OCI-LY3 (cell line): ENCODE measurements at regions not wholly inside any gene's neighbourhood (a gene's known extent, or its start where the extent isn't known, plus 50 kb on each side); places are given as distances from the start of the nearest gene placed in this dataset.

Source experiments
- H2AFZ ChIP-seq: fragments of 200-600, 300-600 bp; shearing (Covaris generic); 2 replicates; pipeline ENCODE4 v1.6.0; 2014; ENCODE audit warnings: antibody characterized with exemption, low read depth, low read length
- H3K27ac ChIP-seq: fragments of 200-600, 300-600 bp; sonication (generic); 2 replicates; pipeline ENCODE4 v1.5.1; 2014; ENCODE audit warnings: mild to moderate bottlenecking, low read length, moderate library complexity, mixed read lengths
- H3K27me3 ChIP-seq: fragments of 200-600, 300-600 bp; sonication (generic); 2 replicates; pipeline ENCODE4 v1.6.1; 2014; ENCODE audit warnings: low read depth, low read length, mixed read lengths
- H3K36me3 ChIP-seq: fragments of 200-600, 300-600 bp; sonication (generic); replicated peaks from 2 replicates; pipeline ENCODE3; 2014; ENCODE audit warnings: low read depth, low read length, mixed read lengths
- H3K4me1 ChIP-seq: fragments of 300-600, 200-600 bp; sonication (generic); 2 replicates; pipeline ENCODE4 v1.6.1; 2014; ENCODE audit warnings: low read length, mixed read lengths
- H3K4me2 ChIP-seq: fragments of 200-600, 300-600 bp; sonication (generic); 2 replicates; pipeline ENCODE4 v1.6.1; 2014; ENCODE audit warnings: low read length, mixed read lengths
- H3K4me3 ChIP-seq: fragments of 300-600, 200-600 bp; sonication (generic); 2 replicates; pipeline ENCODE4 v1.5.1; 2014; ENCODE audit warnings: antibody characterized with exemption, mild to moderate bottlenecking, low read length, moderate library complexity
- H3K79me2 ChIP-seq: fragments of 300-600, 200-600 bp; shearing (Covaris generic); 2 replicates; pipeline ENCODE4 v1.6.1; 2014; ENCODE audit warnings: mild to moderate bottlenecking, low read length, mixed read lengths
- H3K9ac ChIP-seq: fragments of 300-600, 200-600 bp; shearing (Covaris generic); 2 replicates; pipeline ENCODE4 v1.6.0; 2014; ENCODE audit warnings: mild to moderate bottlenecking, low read length, moderate library complexity
- H3K9me3 ChIP-seq: fragments of 200-600, 300-600 bp; shearing (Covaris generic); 2 replicates; pipeline ENCODE4 v1.6.1; 2014; ENCODE audit warnings: low read length, mixed read lengths; ENCODE audit not compliant: insufficient read depth
- H4K20me1 ChIP-seq: fragments of 200-600, 300-600 bp; sonication (generic); 2 replicates; pipeline ENCODE4 v1.6.1; 2016; ENCODE audit warnings: low read length, mixed read lengths; ENCODE audit not compliant: insufficient read depth
- CTCF ChIP-seq: fragments of 200-600, 300-600 bp; sonication (generic); IDR thresholded peaks from 2 replicates; pipeline ENCODE4 v1.5.1; 2014; ENCODE audit warnings: antibody characterized with exemption, low read length, low read depth
- EZH2phosphoT487 ChIP-seq: fragments of 200-600 bp; shearing (Covaris generic); IDR thresholded peaks from 2 replicates; pipeline ENCODE4 v1.6.1; 2018; ENCODE audit warnings: antibody characterized with exemption, mixed run types, low read depth

DNA sequence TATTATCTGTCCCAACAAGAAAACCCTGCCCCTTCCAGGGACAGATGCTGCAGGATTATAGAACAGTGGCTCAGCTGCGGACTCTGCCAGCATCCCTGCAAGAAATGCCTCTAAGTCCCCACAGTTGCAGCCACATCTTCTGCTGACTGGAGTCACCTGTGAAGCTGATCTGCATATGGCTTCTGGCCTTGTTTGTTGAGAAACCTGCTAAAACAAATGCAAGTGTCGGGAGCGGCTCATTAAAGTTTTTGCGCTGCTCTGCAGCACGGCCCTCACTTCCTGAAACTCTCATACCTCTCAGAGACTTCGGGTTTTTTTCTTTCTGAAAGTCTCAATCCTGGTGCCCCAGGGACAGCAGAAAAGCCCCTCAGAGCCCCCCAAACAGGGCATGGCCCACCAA lies 725.0 kb downstream of the UQCRFS1 start:
- H2AFZ ChIP-seq, result peak overlapping the region; percentile 72
- peak overlapping the region; percentile 90 for H3K4me2 ChIP-seq

GRCh38 chr19:28486926-28487325 lies 726.0 kb downstream of the UQCRFS1 start:
- no peak overlapping the region for H3K4me3 ChIP-seq
- TF ChIP-seq CTCF, result no peak
- no peak for TF ChIP-seq EZH2phosphoT487
- H4K20me1 ChIP-seq, result no peaks in the 10 kb centered on the region
- peaks cover 42% of the 10 kb centered on the region for H3K4me1 ChIP-seq
- no peak overlapping the region for H3K9ac ChIP-seq
- no peaks in the 10 kb centered on the region for H3K27me3 ChIP-seq
- H3K9me3 ChIP-seq, result no peaks in the 10 kb centered on the region
- peak overlapping the region; percentile 4; the same call in 1 of the 2 replicates for H3K4me2 ChIP-seq
- H3K36me3 ChIP-seq, result no peaks in the 10 kb centered on the region
- H2AFZ ChIP-seq, result peak overlapping the region; percentile 61; the same call in 1 of the 2 replicates
- no peak overlapping the region for H3K27ac ChIP-seq
- H3K79me2 ChIP-seq, result no peaks in the 10 kb centered on the region

More for the DNA sequence above, 725.0 kb downstream of the UQCRFS1 start:
- H3K9me3 ChIP-seq, result no peaks in the 10 kb centered on the region
- peak overlapping the region; percentile 2; the same call in 1 of the 2 replicates for H3K27ac ChIP-seq
- H3K9ac ChIP-seq, result peak overlapping the region; percentile 43
- TF ChIP-seq EZH2phosphoT487 (no peak), CTCF (no peak)
- peak overlapping the region; percentile 60 for H3K4me3 ChIP-seq
- H3K27me3 ChIP-seq, result no peaks in the 10 kb centered on the region
- no peaks in the 10 kb centered on the region for H3K79me2 ChIP-seq
- H3K36me3 ChIP-seq, result no peaks in the 10 kb centered on the region
- H4K20me1 ChIP-seq, result no peaks in the 10 kb centered on the region
- peaks cover 45% of the 10 kb centered on the region for H3K4me1 ChIP-seq

- TF ChIP-seq EZH2phosphoT487 (no peak), CTCF (no peak)
- Histone ChIP-seq H3K36me3 (no peaks in the 10 kb centered on the region), H3K27ac (no peak overlapping the region), H2AFZ (peak overlapping the region; percentile 61; the same call in 1 of the 2 replicates), H3K27me3 (no peaks in the 10 kb centered on the region), H4K20me1 (no peaks in the 10 kb centered on the region), H3K79me2 (no peaks in the 10 kb centered on the region), H3K4me1 (peaks cover 40% of the 10 kb centered on the region), H3K9ac (no peak overlapping the region), H3K9me3 (no peaks in the 10 kb centered on the region), H3K4me3 (no peak overlapping the region), H3K4me2 (peak overlapping the region; percentile 4; the same call in 1 of the 2 replicates)
These were observed 726.5 kb downstream of the UQCRFS1 start for GRCh38 chr19:28486473-28486872.

DNA sequence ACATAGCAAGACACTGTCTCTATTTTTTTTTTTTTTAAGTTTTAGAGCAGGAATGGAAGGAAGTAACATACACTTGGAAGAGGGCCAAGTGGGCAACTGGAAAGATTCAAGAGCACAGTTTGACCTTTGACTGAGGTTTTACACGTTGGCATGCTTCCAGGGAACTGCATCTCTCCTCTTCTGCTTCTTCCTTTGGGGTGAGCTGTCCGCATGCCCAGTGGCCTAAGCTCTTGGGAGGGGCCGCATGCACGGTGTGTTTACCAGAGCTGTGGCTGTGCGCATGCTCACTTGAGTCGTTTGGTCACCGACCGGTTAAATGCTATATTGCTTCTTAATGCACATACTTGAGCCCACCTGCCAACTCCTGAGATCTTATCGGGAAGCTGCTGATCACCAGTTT lies 727.7 kb downstream of the UQCRFS1 start:
- Histone ChIP-seq H4K20me1 (no peaks in the 10 kb centered on the region), H3K36me3 (no peaks in the 10 kb centered on the region), H3K9me3 (no peaks in the 10 kb centered on the region), H3K79me2 (no peaks in the 10 kb centered on the region), H2AFZ (no peak overlapping the region), H3K27me3 (no peaks in the 10 kb centered on the region), H3K27ac (no peak overlapping the region), H3K4me3 (no peak overlapping the region), H3K9ac (no peak overlapping the region), H3K4me2 (no peak overlapping the region), H3K4me1 (peaks cover 49% of the 10 kb centered on the region)
- TF ChIP-seq CTCF, result no peak
- no peak for TF ChIP-seq EZH2phosphoT487
